ENCODE measurements at regions not wholly inside any gene's neighbourhood (a gene's known extent, or its start where the extent isn't known, plus 50 kb on each side); places are given as distances from the start of the nearest gene placed in this dataset.

- no peak for DNase-seq (ENCODE audit: low read depth in 2 of 2, low spot score in 1 of 2)
Observed at GRCh38 chr21:28754127-28754611, 238.5 kb downstream of the LTN1 start.

DNA sequence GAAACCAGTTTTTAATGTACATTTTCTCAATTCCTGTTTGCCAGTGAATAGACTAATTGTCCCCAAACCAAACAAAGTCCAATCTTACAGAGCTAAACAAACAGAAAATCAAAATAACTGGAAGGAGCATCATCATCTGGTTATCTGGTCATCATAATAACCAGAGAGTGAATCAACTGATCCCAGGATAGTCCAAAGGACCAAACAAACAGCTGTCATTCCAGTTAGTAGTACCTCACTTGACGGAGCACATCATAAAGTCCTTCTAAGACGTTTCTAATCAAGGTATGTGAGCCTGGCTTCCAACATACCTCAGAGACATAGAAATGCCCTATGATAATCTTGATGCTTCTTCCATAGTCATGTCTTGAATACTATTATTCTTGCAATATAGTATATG, 240.5 kb downstream of the LTN1 start:
- DNase-seq (ENCODE audit: low read depth in 2 of 2, low spot score in 1 of 2), result no peak

DNA sequence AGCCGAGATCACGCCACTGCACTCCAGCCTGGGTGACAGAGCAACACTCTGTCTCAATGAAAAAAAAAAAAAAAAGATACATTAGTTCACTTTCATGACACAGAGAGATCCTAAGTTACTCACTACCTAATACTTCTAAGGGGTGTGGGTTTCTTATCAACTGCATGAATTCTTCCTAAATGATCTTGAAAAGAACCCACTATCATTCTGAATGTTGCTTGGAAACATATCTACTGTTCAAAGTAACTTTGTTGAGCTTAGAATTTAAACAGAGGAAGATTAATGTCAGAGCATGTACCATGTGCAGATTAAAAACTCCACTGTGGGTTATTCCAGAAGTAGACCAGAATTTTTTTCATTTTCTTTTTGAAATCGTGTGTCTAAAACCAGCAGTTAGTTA, 241.5 kb downstream of the LTN1 start:
- DNase-seq (ENCODE audit: low read depth in 2 of 2, low spot score in 1 of 2), result no peak

GRCh38 chr21:28750565-28750964, 242.1 kb downstream of the LTN1 start:
- no peak for DNase-seq (ENCODE audit: low read depth in 2 of 2, low spot score in 1 of 2)

GRCh38 chr21:28749536-28749935, 243.1 kb downstream of the LTN1 start:
- DNase-seq (ENCODE audit: low read depth in 2 of 2, low spot score in 1 of 2), result no peak

DNA sequence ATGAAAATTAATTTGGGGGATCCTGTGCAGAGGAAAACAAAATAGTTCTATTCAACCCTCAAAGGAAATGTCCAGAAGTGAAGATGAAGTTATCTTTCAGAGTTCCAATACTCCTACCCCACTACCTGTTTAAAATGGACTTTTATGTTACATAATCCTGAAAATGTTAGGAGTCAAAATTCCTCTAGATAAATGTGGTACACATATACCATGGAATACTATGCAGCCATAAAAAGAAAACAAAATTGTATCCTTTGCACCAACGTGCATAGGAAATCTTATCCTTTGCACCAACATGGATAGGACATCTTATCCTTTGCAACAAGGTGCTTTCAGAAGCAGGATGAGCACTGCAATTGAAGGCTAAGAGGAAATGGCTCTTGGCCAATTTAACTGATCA, 245.2 kb downstream of the LTN1 start:
- DNase-seq (ENCODE audit: low read depth in 2 of 2, low spot score in 1 of 2), result no peak

GRCh38 chr21:28746166-28746565, 246.5 kb downstream of the LTN1 start:
- no peak for DNase-seq (ENCODE audit: low read depth in 2 of 2, low spot score in 1 of 2)

DNA sequence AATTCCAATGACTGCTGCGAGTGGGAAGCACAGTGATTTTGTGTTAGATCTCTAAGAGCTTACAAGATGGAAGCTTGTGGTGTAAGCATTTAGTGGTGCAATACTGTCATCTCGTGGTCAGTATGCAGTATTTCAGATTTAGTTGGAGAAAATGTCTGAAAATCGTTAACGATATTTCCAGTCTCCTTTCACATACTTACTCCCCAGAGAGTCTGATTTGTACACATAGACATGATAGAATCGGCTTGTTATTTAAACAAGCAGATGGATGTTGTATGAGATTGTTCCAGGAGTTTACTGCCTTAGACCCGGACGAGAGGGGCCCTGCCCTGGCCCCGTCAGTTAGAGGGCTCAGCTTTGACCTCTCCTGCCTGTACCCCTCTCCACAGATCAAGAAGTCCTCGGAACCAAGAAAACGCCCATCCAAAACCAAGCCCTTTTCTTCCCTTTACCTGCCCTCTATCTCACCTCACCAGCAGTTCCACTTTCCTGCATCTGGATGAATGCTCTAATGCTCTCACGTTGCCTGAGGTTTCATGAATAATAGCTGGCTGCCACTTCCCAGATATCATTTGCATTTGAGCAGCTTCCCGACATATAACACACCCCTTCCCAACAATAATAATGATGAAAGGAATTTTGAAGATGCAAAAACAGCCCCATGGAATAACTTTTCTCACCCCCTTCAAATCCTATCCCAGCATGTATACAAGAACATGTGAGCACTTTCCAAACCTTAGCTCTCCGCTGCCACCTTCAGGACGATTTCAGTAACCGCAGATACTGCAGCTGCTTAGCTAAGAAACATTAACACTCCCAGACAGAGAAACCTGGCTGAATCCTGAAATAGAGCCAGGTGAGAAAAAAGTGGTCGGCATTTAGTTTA, 247.3 kb downstream of the LTN1 start:
- peak; percentile 33 to 34 for DNase-seq (ENCODE audit: low read depth in 2 of 2, low spot score in 1 of 2)

DNA sequence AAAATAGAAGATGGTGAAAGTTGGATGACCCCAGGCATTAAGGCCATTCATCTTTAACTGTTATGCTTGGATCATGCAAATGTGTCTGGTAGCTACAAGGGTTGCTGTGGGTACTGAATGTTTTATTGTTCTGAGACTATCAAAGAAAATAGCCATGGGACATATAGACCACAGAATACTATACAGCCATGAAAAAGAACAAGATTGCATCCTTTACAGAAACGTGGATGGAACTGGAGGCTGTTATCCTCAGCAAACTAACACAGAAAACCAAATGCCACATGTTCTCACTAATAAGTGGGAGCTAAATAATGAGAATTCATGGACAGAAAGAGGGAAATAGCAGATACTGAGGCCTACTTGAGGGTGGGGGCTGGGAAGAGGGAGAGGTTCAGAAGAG, 249.0 kb downstream of the LTN1 start:
- DNase-seq (ENCODE audit: low read depth in 2 of 2, low spot score in 1 of 2), result no peak

- no peak for DNase-seq (ENCODE audit: low read depth in 2 of 2, low spot score in 1 of 2)
Observed at GRCh38 chr21:28742527-28742926, 250.2 kb downstream of the LTN1 start.

GRCh38 chr21:28740125-28740524, 252.6 kb downstream of the LTN1 start:
- no peak for DNase-seq (ENCODE audit: low read depth in 2 of 2, low spot score in 1 of 2)

GRCh38 chr21:28738882-28739281, 253.8 kb downstream of the LTN1 start:
- DNase-seq (ENCODE audit: low read depth in 2 of 2, low spot score in 1 of 2), result no peak

DNA sequence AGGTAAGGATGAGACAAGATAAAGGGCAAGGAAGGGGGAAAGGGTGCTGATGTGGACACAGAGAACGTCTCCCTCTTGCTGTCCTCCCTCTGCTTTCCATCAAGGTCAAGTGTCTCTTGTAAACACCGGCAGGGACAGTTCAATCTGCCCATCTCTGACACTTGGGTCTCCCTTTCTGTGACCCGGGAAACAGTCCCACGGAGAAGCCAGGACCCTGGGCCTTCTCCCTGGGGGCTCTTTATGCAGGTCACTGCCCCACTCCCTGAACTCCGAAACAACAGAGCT, 254.3 kb downstream of the LTN1 start:
- no peak for DNase-seq (ENCODE audit: low read depth in 2 of 2, low spot score in 1 of 2)

DNA sequence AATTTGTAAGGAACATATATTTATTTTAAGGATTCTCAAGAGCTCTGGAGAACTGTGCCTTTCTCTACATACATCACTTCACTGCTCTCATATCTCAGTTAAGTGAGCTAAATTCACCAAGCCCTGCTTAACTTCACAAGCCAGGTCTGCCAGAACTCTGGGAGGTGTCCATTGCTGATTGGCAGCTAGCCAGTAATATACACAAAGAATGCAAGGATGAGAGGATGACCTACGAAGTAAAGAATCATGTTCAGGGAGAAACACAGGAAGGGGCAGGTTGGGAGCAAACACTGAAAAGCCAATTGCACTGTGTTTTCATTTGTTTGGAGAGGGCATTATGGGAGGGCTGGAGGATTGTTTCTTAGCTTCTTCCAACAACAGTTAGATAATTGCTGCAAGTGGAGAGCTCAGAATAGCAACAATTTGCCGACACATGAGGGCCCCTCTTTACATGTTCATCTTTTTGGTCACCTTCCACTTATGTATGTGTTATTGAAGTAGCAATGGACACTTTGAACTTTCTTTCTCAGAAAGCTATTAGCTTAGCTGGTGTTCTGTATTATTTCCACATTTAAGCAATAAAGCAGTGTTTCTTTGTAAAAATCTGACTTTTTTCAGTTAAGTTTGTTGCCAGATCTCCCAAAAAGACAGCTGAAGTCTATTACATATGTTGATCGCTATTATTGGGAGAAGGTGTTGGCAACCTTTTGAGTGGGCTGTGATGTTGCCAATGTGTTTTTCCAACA, 254.8 kb downstream of the LTN1 start:
- DNase-seq (ENCODE audit: low read depth in 2 of 2, low spot score in 1 of 2), result no peak

DNA sequence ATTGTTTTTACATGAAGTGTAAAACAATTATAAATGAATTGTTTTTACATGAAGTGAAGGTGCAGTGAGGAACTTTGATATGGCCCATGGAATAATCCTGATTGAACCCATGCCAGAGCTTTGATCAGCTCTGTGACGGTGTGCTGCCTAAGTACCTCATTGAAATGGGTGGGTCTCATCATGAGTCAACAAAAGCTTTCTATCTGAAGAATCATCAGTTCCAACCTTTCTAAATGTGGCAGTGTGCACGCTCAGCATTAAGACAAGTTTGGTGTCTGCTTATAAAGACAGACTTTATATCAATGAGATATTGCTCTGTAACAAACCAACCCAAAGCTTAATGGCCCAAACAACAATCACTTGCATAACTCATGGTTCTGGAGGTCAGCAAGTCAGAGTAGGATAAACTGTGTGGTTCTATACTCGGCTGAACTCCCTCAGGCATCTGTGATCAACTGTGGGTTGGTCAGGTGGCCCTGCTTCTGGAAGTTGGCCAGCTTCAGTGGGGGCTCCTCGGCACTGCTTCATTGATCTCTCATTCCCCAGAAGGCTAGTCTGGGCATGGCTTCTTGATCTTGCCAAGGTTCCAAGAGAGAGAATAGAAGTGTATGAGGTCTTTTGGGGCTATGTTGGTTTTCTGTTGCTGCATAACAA, 258.0 kb downstream of the LTN1 start:
- DNase-seq (ENCODE audit: low read depth in 2 of 2, low spot score in 1 of 2), result no peak

GRCh38 chr21:28731700-28732321, 260.9 kb downstream of the LTN1 start:
- DNase-seq (ENCODE audit: low read depth in 2 of 2, low spot score in 1 of 2), result no peak

- DNase-seq (ENCODE audit: low read depth in 2 of 2, low spot score in 1 of 2), result no peak
Observed at GRCh38 chr21:28729887-28730286, 262.8 kb downstream of the LTN1 start.

DNA sequence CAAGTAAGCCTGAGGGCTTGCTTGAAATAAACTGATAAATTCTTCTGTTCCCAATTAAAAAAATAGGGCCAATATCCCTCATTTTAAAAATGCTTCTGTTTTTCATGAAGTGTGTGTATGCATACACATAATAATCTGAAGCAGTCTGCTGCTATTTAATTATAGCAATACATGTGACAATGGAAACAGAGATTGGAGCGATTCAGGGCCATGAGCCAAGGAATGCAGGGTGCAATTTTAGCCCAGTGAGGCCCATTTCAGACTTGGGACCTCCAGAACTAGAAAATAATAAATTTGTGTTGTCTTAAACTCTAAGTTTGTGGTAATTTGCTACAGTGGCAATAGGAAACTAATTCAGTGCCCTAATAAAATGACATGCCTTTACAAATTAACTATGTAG, 264.9 kb downstream of the LTN1 start:
- no peak for DNase-seq (ENCODE audit: low read depth in 2 of 2, low spot score in 1 of 2)

- DNase-seq (ENCODE audit: low read depth in 2 of 2, low spot score in 1 of 2), result no peak
Observed at GRCh38 chr21:28725396-28725795, 267.3 kb downstream of the LTN1 start.

- DNase-seq (ENCODE audit: low read depth in 2 of 2, low spot score in 1 of 2), result no peak
Observed at GRCh38 chr21:28723646-28724045, 269.0 kb downstream of the LTN1 start.

DNA sequence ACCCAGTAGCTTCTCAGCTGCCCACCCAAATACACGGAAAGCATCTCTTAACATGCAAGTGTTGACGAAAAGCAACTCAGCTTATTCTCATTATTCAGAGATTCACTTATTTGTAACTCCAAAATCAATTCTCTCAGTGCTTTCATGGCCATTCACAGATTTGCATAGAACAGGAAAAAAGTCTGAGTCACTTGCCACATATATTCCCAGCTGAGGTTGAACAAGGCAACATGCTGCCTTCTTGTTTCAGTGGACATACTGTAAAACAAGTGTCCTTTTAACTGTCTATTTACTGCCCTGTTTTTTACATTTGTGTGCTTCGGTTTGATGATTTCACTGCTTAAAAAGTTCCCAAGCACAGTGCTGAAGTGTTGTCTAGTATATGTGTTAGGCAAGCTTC, 273.0 kb downstream of the LTN1 start:
- DNase-seq (ENCODE audit: low read depth in 2 of 2, low spot score in 1 of 2), result no peak
